Hepatocyte (in vitro differentiated cells): ENCODE measurements at regions not wholly inside any gene's neighbourhood (a gene's known extent, or its start where the extent isn't known, plus 50 kb on each side); places are given as distances from the start of the nearest gene placed in this dataset.

Source experiments
- DNase-seq: peaks from one replicate; pipeline ENCODE4 v3.0.0-alpha.2; 2016; ENCODE audit warnings: low spot score
- H2AFZ ChIP-seq: fragments of 200-600 bp; sonication (generic); 2 replicates; pipeline ENCODE4 v1.6.0; 2016; ENCODE audit warnings: antibody characterized with exemption, mild to moderate bottlenecking
- H3K27ac ChIP-seq: fragments of 200-600 bp; sonication (generic); 2 replicates; pipeline ENCODE4 v1.5.1; 2016; ENCODE audit warnings: mild to moderate bottlenecking
- H3K27me3 ChIP-seq: fragments of 200-600 bp; sonication (generic); 2 replicates; pipeline ENCODE4 v1.6.1; 2016
- H3K36me3 ChIP-seq: fragments of 200-600 bp; sonication (generic); replicated peaks from 2 replicates; pipeline ENCODE4 v1.5.1; 2016; ENCODE audit warnings: low read depth; ENCODE audit not compliant: insufficient read depth
- H3K4me1 ChIP-seq: fragments of 200-600 bp; sonication (generic); 2 replicates; pipeline ENCODE4 v1.5.1; 2016; ENCODE audit warnings: mild to moderate bottlenecking, moderate library complexity; ENCODE audit not compliant: insufficient read depth
- H3K4me2 ChIP-seq: fragments of 200-600 bp; sonication (generic); 2 replicates; pipeline ENCODE4 v1.6.0; 2016
- H3K4me3 ChIP-seq: fragments of 200-600 bp; sonication (generic); 2 replicates; pipeline ENCODE4 v1.5.1; 2016; ENCODE audit warnings: mild to moderate bottlenecking
- H3K79me2 ChIP-seq: fragments of 200-600 bp; sonication (generic); 2 replicates; pipeline ENCODE4 v1.6.0; 2017; ENCODE audit warnings: mild to moderate bottlenecking
- H3K9me2 ChIP-seq: fragments of 200-600 bp; sonication (generic); replicated peaks from 2 replicates; pipeline ENCODE4 v1.6.0; 2017; ENCODE audit warnings: mild to moderate bottlenecking; ENCODE audit not compliant: insufficient read depth
- H3K9me3 ChIP-seq: fragments of 200-600 bp; sonication (generic); 2 replicates; pipeline ENCODE4 v1.5.1; 2016; ENCODE audit warnings: low read depth, mild to moderate bottlenecking
- H4K20me1 ChIP-seq: fragments of 200-600 bp; sonication (generic); 2 replicates; pipeline ENCODE4 v1.6.0; 2016; ENCODE audit warnings: mild to moderate bottlenecking; ENCODE audit not compliant: insufficient read depth, poor library complexity, severe bottlenecking
- EZH2 ChIP-seq: fragments of 200-600 bp; sonication (generic); IDR thresholded peaks from 2 replicates; pipeline ENCODE4 v1.6.1; 2016; ENCODE audit warnings: antibody characterized with exemption, mild to moderate bottlenecking, borderline replicate concordance
- EZH2phosphoT487 ChIP-seq: fragments of 200-600 bp; sonication (generic); IDR thresholded peaks from one replicate; pipeline ENCODE4 v1.6.1; 2018; ENCODE audit warnings: antibody characterized with exemption, mild to moderate bottlenecking, low read depth, moderate library complexity; ENCODE audit not compliant: unreplicated experiment, severe bottlenecking
- WGBS: methylation state at CpG from one replicate; pipeline ENCODE4 v1.1.6; 2016; ENCODE audit warnings: low lambda C conversion rate; ENCODE audit errors: missing lambda C conversion rate; 5-methylcytosine and 5-hydroxymethylcytosine counted together
- TF ChIP-seq, protein P1 (sequence below): fragments of 200-600 bp; sonication (generic); IDR thresholded peaks from 2 replicates; pipeline ENCODE4 v1.5.1; 2016; ENCODE audit warnings: antibody characterized with exemption, mild to moderate bottlenecking; ENCODE audit not compliant: poor library complexity

DNA sequence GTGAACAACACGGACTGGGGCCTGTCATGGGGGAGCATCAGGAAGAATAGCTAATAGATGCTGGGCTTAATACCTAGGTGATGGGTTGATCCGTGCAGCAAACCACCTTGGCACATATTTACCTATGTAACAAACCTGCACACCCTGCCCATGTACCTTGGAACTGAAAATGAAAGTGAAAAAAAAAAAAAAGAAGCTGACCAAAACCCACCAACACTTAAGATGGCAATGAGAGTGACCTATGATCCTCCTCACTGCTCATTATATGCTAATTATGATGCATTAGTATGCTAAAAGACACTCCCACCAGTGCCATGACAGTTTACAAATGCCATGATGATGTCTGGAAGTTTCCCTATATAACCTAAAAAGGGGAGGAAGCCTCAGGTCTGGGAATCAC lies 503.2 kb upstream of the CTSO start:
- H3K4me2 ChIP-seq, result no peak overlapping the region
- WGBS, result 96% methylated on average over 2 of the region's 2 CpGs
- H4K20me1 ChIP-seq, result no peaks in the 10 kb centered on the region
- no peak overlapping the region for H2AFZ ChIP-seq
- H3K4me1 ChIP-seq, result no peaks in the 10 kb centered on the region
- no peaks in the 10 kb centered on the region for H3K27me3 ChIP-seq
- DNase-seq, result no peak
- no peaks in the 10 kb centered on the region for H3K9me2 ChIP-seq
- H3K79me2 ChIP-seq, result no peaks in the 10 kb centered on the region
- H3K9me3 ChIP-seq, result no peaks in the 10 kb centered on the region
- H3K4me3 ChIP-seq, result no peak overlapping the region
- H3K36me3 ChIP-seq, result no peaks in the 10 kb centered on the region
- no peak overlapping the region for H3K27ac ChIP-seq
- TF ChIP-seq EZH2, result no peak
- TF ChIP-seq EZH2phosphoT487, result no peak
- TF ChIP-seq, protein P1, sequence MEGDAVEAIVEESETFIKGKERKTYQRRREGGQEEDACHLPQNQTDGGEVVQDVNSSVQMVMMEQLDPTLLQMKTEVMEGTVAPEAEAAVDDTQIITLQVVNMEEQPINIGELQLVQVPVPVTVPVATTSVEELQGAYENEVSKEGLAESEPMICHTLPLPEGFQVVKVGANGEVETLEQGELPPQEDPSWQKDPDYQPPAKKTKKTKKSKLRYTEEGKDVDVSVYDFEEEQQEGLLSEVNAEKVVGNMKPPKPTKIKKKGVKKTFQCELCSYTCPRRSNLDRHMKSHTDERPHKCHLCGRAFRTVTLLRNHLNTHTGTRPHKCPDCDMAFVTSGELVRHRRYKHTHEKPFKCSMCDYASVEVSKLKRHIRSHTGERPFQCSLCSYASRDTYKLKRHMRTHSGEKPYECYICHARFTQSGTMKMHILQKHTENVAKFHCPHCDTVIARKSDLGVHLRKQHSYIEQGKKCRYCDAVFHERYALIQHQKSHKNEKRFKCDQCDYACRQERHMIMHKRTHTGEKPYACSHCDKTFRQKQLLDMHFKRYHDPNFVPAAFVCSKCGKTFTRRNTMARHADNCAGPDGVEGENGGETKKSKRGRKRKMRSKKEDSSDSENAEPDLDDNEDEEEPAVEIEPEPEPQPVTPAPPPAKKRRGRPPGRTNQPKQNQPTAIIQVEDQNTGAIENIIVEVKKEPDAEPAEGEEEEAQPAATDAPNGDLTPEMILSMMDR, result no peak

DNA sequence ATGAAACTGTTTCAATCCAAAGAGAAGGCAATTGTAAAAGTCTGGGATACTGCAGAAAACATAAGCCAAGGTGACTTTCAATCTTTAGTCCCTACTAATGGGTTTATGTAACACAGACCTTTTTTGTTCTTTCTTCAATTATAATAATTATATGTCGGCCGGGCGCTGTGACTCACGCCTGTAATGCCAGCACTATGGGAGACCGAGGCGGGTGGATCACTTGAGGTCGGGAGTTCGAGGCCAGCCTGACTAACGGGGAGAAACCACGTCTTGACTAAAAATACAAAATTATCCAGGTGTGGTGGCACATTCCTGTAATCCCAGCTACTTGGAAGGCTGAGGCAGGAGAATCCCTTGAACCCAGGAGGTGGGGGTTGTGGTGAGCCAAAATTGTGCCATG lies 489.8 kb upstream of the CTSO start:
- no peaks in the 10 kb centered on the region for H3K27me3 ChIP-seq
- no peaks in the 10 kb centered on the region for H3K36me3 ChIP-seq
- no peak overlapping the region for H3K27ac ChIP-seq
- TF ChIP-seq EZH2, result no peak
- TF ChIP-seq EZH2phosphoT487, result no peak
- TF ChIP-seq, protein P1, result no peak
- H3K9me2 ChIP-seq, result no peaks in the 10 kb centered on the region
- no peaks in the 10 kb centered on the region for H3K79me2 ChIP-seq
- H3K4me1 ChIP-seq, result no peaks in the 10 kb centered on the region
- no peak for DNase-seq
- no peak overlapping the region for H2AFZ ChIP-seq
- H3K4me2 ChIP-seq, result no peak overlapping the region
- 95% methylated on average over 10 of the region's 10 CpGs for WGBS
- H3K9me3 ChIP-seq, result no peaks in the 10 kb centered on the region
- no peaks in the 10 kb centered on the region for H4K20me1 ChIP-seq
- H3K4me3 ChIP-seq, result no peak overlapping the region

DNA sequence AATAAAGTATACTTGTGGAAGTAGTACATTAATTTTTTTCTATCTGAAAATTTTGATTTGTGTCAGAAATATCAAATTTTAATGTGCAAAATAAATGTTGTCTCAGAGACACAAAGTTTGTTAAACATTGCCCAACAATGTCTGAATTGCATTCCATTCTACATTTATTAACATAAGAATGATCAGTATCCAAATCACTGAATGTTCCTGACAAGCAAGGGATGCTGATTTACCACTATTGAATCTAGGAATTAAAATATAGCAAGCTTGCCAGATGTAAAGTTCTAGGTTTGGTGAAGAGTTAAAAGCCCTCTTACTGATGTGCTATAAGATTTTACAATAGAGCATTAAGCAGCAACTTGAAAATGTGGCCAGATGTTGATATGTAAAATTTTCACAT lies 489.2 kb upstream of the CTSO start:
- no peak overlapping the region for H3K4me2 ChIP-seq
- no peaks in the 10 kb centered on the region for H3K79me2 ChIP-seq
- DNase-seq, result no peak
- H3K36me3 ChIP-seq, result no peaks in the 10 kb centered on the region
- no peaks in the 10 kb centered on the region for H3K27me3 ChIP-seq
- no peaks in the 10 kb centered on the region for H3K9me3 ChIP-seq
- H4K20me1 ChIP-seq, result no peaks in the 10 kb centered on the region
- no peak overlapping the region for H3K4me3 ChIP-seq
- TF ChIP-seq EZH2, result no peak
- TF ChIP-seq EZH2phosphoT487, result no peak
- TF ChIP-seq, protein P1, result no peak
- no peak overlapping the region for H2AFZ ChIP-seq
- peaks cover under 1% of the 10 kb centered on the region for H3K4me1 ChIP-seq
- no peaks in the 10 kb centered on the region for H3K9me2 ChIP-seq
- no peak overlapping the region for H3K27ac ChIP-seq

DNA sequence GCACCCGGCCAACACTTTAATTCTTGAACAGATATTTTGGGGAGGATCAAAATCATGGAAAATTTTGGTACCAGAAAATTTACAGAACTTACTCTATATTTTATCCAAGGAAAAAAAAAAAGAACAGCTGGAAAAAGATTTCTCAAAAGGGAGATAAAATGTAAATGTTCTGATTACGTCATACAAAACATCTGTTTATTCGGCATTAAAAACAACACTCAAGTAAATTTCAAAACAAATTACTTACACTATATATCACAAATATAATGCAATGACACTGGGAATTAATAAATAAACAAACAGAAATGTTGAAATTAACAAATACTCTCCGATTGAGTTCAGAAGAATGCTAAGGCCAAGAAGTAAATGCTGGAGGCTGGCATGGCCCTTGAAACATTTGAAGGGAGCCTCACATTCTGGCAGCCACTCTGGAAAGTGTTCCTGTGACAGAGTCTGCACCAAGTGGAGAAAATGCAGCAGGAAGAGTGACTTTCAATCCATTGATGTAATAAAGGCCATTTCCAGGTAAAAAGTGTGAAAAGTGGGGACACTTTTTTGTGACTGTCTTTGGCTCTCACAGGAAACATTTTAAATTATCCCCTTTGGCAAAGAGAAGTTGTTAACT lies 486.0 kb upstream of the CTSO start:
- TF ChIP-seq EZH2, result no peak
- TF ChIP-seq, protein P1, result no peak
- TF ChIP-seq EZH2phosphoT487, result no peak
- Histone ChIP-seq H3K27ac (no peak overlapping the region), H3K79me2 (no peaks in the 10 kb centered on the region), H3K36me3 (no peaks in the 10 kb centered on the region), H3K4me1 (peaks cover 7% of the 10 kb centered on the region), H3K27me3 (no peaks in the 10 kb centered on the region), H3K4me3 (no peak overlapping the region), H3K9me2 (no peaks in the 10 kb centered on the region), H3K9me3 (no peaks in the 10 kb centered on the region), H4K20me1 (no peaks in the 10 kb centered on the region), H2AFZ (no peak overlapping the region), H3K4me2 (no peak overlapping the region)
- WGBS, result 83% methylated on average over 4 of the region's 4 CpGs
- no peak for DNase-seq
